Esophagus muscularis mucosa (tissue), 4 donors: ENCODE measurements at regions not wholly inside any gene's neighbourhood (a gene's known extent, or its start where the extent isn't known, plus 50 kb on each side); places are given as distances from the start of the nearest gene placed in this dataset.

Experiments
- DNase-seq: peaks from one replicate; pipeline ENCODE4 v3.0.0-alpha.2; 2017; ENCODE audit errors: extremely low spot score
- H3K27ac ChIP-seq, 4 donors: fragments of 200-600 bp; sonication (generic); replicated peaks in 1 of 4; 1 replicate in 3 of 4; 2 replicates in 1 of 4; pipeline ENCODE4 v1.5.1; 2016 to 2019; ENCODE audit warnings: mild to moderate bottlenecking in 1 of 4
- H3K27me3 ChIP-seq, 4 donors: fragments of 200-600 bp; sonication (generic); one replicate each; pipeline versions ENCODE4 v1.5.1 to v1.6.0; 2016 to 2019
- H3K36me3 ChIP-seq, 4 donors: fragments of 200-600 bp; sonication (generic); one replicate each; pipeline ENCODE4 v1.5.1; 2016 to 2019
- H3K4me1 ChIP-seq, 4 donors: fragments of 200-600 bp; sonication (generic); one replicate each; pipeline ENCODE4 v1.5.1; 2016 to 2019
- H3K4me3 ChIP-seq, 4 donors: fragments of 200-600 bp; sonication (generic); 1 replicate in 2 of 4; 2 replicates in 2 of 4; pipeline ENCODE4 v1.5.1; 2016 to 2019; ENCODE audit warnings: mild to moderate bottlenecking in 4 of 4, moderate library complexity in 1 of 4
- H3K9me3 ChIP-seq, 4 donors: fragments of 200-600 bp; sonication (generic); 1 replicate in 3 of 4; 2 replicates in 1 of 4; pipeline ENCODE4 v1.5.1; 2016 to 2019
- EP300 ChIP-seq: sonication (generic); formaldehyde crosslinking; IDR thresholded peaks from one replicate; pipeline ENCODE4 v1.6.1; 2017; ENCODE audit warnings: antibody characterized with exemption
- POLR2A ChIP-seq: fragments of 450-650 bp; IDR thresholded peaks from one replicate; pipeline ENCODE4 v1.6.1; 2017; ENCODE audit warnings: antibody characterized with exemption, moderate library complexity, mild to moderate bottlenecking, low read depth
- POLR2AphosphoS5 ChIP-seq, 2 donors: sonication (generic); formaldehyde crosslinking; IDR thresholded peaks; one replicate each; pipeline ENCODE4 v1.6.1; 2017; ENCODE audit warnings: antibody characterized with exemption in 2 of 2
- WGBS: methylation state at CpG from one replicate; pipeline ENCODE4 v1.1.5; 2018; 5-methylcytosine and 5-hydroxymethylcytosine counted together
- intact Hi-C: fragments of 100-400 bp; cut with DNase I; formaldehyde crosslinking; loops from one replicate; pipeline ENCODE4 v1.15.1; 2023
- TF ChIP-seq, protein P1 (sequence below), 3 experiments: fragments of 200-600 bp in 2 of 3; fragments of 450-650 bp in 1 of 3; sonication (generic) in 2 of 3; IDR thresholded peaks; one replicate each; pipeline ENCODE4 v1.5.1; 2017 to 2019; ENCODE audit warnings: antibody characterized with exemption in 3 of 3, mild to moderate bottlenecking in 2 of 3, moderate library complexity in 1 of 3

- no peak overlapping the region for H3K27ac ChIP-seq
- no peak for TF ChIP-seq POLR2A
- TF ChIP-seq EP300: no peak
- TF ChIP-seq, protein P1, sequence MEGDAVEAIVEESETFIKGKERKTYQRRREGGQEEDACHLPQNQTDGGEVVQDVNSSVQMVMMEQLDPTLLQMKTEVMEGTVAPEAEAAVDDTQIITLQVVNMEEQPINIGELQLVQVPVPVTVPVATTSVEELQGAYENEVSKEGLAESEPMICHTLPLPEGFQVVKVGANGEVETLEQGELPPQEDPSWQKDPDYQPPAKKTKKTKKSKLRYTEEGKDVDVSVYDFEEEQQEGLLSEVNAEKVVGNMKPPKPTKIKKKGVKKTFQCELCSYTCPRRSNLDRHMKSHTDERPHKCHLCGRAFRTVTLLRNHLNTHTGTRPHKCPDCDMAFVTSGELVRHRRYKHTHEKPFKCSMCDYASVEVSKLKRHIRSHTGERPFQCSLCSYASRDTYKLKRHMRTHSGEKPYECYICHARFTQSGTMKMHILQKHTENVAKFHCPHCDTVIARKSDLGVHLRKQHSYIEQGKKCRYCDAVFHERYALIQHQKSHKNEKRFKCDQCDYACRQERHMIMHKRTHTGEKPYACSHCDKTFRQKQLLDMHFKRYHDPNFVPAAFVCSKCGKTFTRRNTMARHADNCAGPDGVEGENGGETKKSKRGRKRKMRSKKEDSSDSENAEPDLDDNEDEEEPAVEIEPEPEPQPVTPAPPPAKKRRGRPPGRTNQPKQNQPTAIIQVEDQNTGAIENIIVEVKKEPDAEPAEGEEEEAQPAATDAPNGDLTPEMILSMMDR (IDR thresholded peaks at IDR 0.05): no peak
- no peak for TF ChIP-seq POLR2AphosphoS5 (IDR thresholded peaks at IDR 0.05)
- intact Hi-C loops: no loop called here
- peaks cover 0 to 19% (median 0%) of the 10 kb centered on the region in 4 donors for H3K9me3 ChIP-seq
- no peak overlapping the region for H3K4me3 ChIP-seq
- no peaks in the 10 kb centered on the region for H3K4me1 ChIP-seq
- no peak for DNase-seq
- H3K36me3 ChIP-seq: no peaks in the 10 kb centered on the region
- H3K27me3 ChIP-seq: no peaks in the 10 kb centered on the region
Observed at GRCh38 chr6:140970485-140970884, 1162.2 kb upstream of the GJE1 start.

- no peak for DNase-seq
- intact Hi-C loops: no loop called here
- Histone ChIP-seq H3K36me3 (no peaks in the 10 kb centered on the region), H3K9me3 (peaks cover 0 to 19% (median 0%) of the 10 kb centered on the region in 4 donors), H3K4me1 (no peaks in the 10 kb centered on the region), H3K27me3 (no peaks in the 10 kb centered on the region), H3K27ac (no peak overlapping the region), H3K4me3 (no peak overlapping the region)
- WGBS: 84% methylated on average over 3 of the region's 3 CpGs
- TF ChIP-seq, protein P1 (IDR thresholded peaks at IDR 0.05): no peak
Observed at GRCh38 chr6:140968062-140968461, 1164.7 kb upstream of the GJE1 start.

DNA sequence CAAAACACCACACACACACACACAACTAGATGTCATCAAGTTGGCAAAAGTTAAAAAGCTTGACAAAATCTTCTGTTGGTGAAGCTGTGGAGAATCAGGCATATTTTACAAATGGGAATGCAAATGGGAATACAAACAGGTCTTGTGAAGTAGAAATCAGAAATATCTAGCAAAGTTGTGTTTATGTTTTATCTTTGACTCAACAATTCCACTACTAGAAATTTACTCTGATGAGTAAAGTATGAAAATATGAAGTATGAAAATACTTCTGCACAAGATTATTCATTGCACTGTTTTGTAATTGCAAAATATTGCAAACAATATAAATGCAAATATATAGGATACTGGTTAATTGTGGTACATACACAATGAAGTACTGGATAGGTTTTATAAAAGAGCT is 1166.0 kb upstream of the GJE1 start:
- no peaks in the 10 kb centered on the region for H3K36me3 ChIP-seq
- TF ChIP-seq POLR2A (no peak), POLR2AphosphoS5 (IDR thresholded peaks at IDR 0.05) (no peak), EP300 (no peak)
- TF ChIP-seq, protein P1 (IDR thresholded peaks at IDR 0.05): no peak
- no peaks in the 10 kb centered on the region for H3K4me1 ChIP-seq
- H3K27me3 ChIP-seq: no peaks in the 10 kb centered on the region
- H3K27ac ChIP-seq: no peak overlapping the region
- no peak for DNase-seq
- H3K4me3 ChIP-seq: no peak overlapping the region
- H3K9me3 ChIP-seq: peaks cover 0 to 5% (median 0%) of the 10 kb centered on the region in 4 donors
- intact Hi-C loops: no loop called here

- TF ChIP-seq, protein P1 (IDR thresholded peaks at IDR 0.05): no peak
- no peak for TF ChIP-seq EP300
- no peak for TF ChIP-seq POLR2A
- no peak for TF ChIP-seq POLR2AphosphoS5 (IDR thresholded peaks at IDR 0.05)
- intact Hi-C loops: no loop called here
- no peak overlapping the region for H3K27ac ChIP-seq
- DNase-seq: no peak
- H3K4me3 ChIP-seq: no peak overlapping the region
- no peaks in the 10 kb centered on the region for H3K4me1 ChIP-seq
- H3K27me3 ChIP-seq: no peaks in the 10 kb centered on the region
- no peaks in the 10 kb centered on the region for H3K9me3 ChIP-seq
- no peaks in the 10 kb centered on the region for H3K36me3 ChIP-seq
- 90% methylated on average over 3 of the region's 3 CpGs for WGBS
Observed at GRCh38 chr6:140960566-140960965, 1172.2 kb upstream of the GJE1 start.

DNA sequence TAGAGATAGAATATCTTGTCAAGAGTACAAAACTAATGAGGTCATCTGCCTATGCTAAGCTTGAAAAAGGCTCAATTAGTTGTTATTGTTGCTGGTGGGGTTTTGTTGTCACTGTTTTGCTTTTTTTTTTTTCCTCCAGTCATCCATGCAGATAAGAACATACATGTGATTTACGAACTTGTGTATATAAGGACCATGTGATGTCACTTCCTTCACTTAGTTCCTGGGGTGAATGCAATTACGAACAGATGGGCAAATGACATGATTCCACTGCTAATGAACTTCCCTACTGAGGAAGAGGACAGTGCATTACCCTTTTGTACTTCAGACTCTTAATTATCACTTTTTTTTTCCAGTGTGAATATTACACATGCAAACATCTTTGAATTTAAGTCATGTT is 1175.3 kb upstream of the GJE1 start:
- no peaks in the 10 kb centered on the region for H3K9me3 ChIP-seq
- no peak for DNase-seq
- H3K36me3 ChIP-seq: no peaks in the 10 kb centered on the region
- WGBS: 97% methylated on average over 2 of the region's 2 CpGs
- no peaks in the 10 kb centered on the region for H3K4me1 ChIP-seq
- H3K27me3 ChIP-seq: no peaks in the 10 kb centered on the region
- intact Hi-C loops: no loop called here
- H3K27ac ChIP-seq: no peak overlapping the region
- TF ChIP-seq POLR2A: no peak
- no peak overlapping the region for H3K4me3 ChIP-seq
